ENCODE measurements at regions not wholly inside any gene's neighbourhood (a gene's known extent, or its start where the extent isn't known, plus 50 kb on each side); places are given as distances from the start of the nearest gene placed in this dataset.

- TF ChIP-seq POLR2A (IDR thresholded peaks at IDR 0.05; ENCODE audit: low read depth, low read length) = no peak
- TF ChIP-seq POLR2AphosphoS5 (IDR thresholded peaks at IDR 0.05; ENCODE audit: low read depth, low read length) = no peak
- TF ChIP-seq TAF1 (IDR thresholded peaks at IDR 0.05; ENCODE audit: borderline replicate concordance, low read depth, low read length) = no peak
These were observed 370.2 kb downstream of the MTRR start for GRCh38 chr5:8239198-8239597.
